H1 (cell line): ENCODE measurements at regions not wholly inside any gene's neighbourhood (a gene's known extent, or its start where the extent isn't known, plus 50 kb on each side); places are given as distances from the start of the nearest gene placed in this dataset.

ENCODE experiments used
- CTCF ChIA-PET: fragments of 300-600 bp; sonication (Branson Sonifier 250); formaldehyde crosslinking; loops from one replicate; lab custom pipeline; 2021; ENCODE audit not compliant: partially characterized antibody; lab: Charles Lee
- POLR2A ChIA-PET: fragments of 300-600 bp; sonication (Branson Sonifier 250); formaldehyde crosslinking; loops from one replicate; lab custom pipeline; 2021; ENCODE audit warnings: inconsistent platforms; ENCODE audit not compliant: partially characterized antibody; lab: Charles Lee
- DNase-seq, 2 experiments: peaks; one replicate each; pipeline versions ENCODE4 v3.0.0 to v3.0.0-alpha.2; 2010 to 2022; ENCODE audit warnings: low spot score in 2 of 2, low read depth in 1 of 2, mixed read lengths in 1 of 2
- FAIRE-seq: peaks from 2 replicates; lab custom pipeline; 2011; peaks lifted over from hg19 to GRCh38; lab: Jason Lieb, UNC
- H2AFZ ChIP-seq: 2 replicates; pipeline ENCODE4 v1.8.1; 2012; ENCODE audit warnings: low read length, inconsistent platforms
- H2AK5ac ChIP-seq: 2 replicates; pipeline ENCODE4 v1.6.1; 2013; ENCODE audit warnings: low read depth, low read length
- H2BK120ac ChIP-seq: replicated peaks from 2 replicates; pipeline ENCODE3; 2013; ENCODE audit warnings: low read depth, low read length, inconsistent platforms
- H2BK12ac ChIP-seq: 2 replicates; pipeline ENCODE4 v1.6.1; 2013; ENCODE audit warnings: low read depth, low read length
- H2BK15ac ChIP-seq: 2 replicates; pipeline ENCODE4 v1.6.1; 2013; ENCODE audit warnings: low read length
- H2BK20ac ChIP-seq: 2 replicates; pipeline ENCODE4 v1.6.1; 2013; ENCODE audit warnings: low read length
- H2BK5ac ChIP-seq: 2 replicates; pipeline ENCODE4 v1.6.1; 2013; ENCODE audit warnings: low read depth, low read length
- H3K14ac ChIP-seq: 2 replicates; pipeline ENCODE4 v1.6.1; 2013; ENCODE audit warnings: inconsistent platforms; ENCODE audit not compliant: insufficient read length
- H3K18ac ChIP-seq: 2 replicates; pipeline ENCODE4 v1.6.1; 2013; ENCODE audit warnings: low read length; ENCODE audit errors: extremely low read depth
- H3K23ac ChIP-seq: 2 replicates; pipeline ENCODE4 v1.6.1; 2013; ENCODE audit warnings: inconsistent platforms; ENCODE audit not compliant: insufficient read length
- H3K23me2 ChIP-seq: 2 replicates; pipeline ENCODE4 v1.6.1; 2013; ENCODE audit warnings: low read depth, low read length
- H3K27ac ChIP-seq: 2 replicates; pipeline ENCODE4 v1.6.1; 2011; ENCODE audit warnings: low read depth, low read length, inconsistent platforms
- H3K27me3 ChIP-seq, 4 experiments: replicated peaks in 1 of 4; 1 replicate in 1 of 4; 2 replicates in 3 of 4; pipeline versions ENCODE4 v1.6.1 to v1.8.1; 2011 to 2013; ENCODE audit warnings: low read length in 3 of 4, mild to moderate bottlenecking in 3 of 4, inconsistent platforms in 2 of 4, mixed read lengths in 2 of 4, moderate library complexity in 1 of 4; ENCODE audit not compliant: control insufficient read depth in 3 of 4, insufficient read depth in 3 of 4; ENCODE audit errors: extremely low read depth in 1 of 4
- H3K36me3 ChIP-seq, 4 experiments: 2 replicates each; pipeline versions ENCODE4 v1.6.1 to v1.8.1; 2011 to 2013; ENCODE audit warnings: mild to moderate bottlenecking in 4 of 4, low read length in 3 of 4, moderate library complexity in 2 of 4, control low read depth in 1 of 4, inconsistent platforms in 1 of 4; ENCODE audit not compliant: insufficient read depth in 4 of 4, control insufficient read depth in 2 of 4
- H3K4ac ChIP-seq: replicated peaks from 2 replicates; pipeline ENCODE3; 2013; ENCODE audit warnings: low read length, low read depth, mixed read lengths, inconsistent platforms; ENCODE audit not compliant: insufficient read length
- H3K4me1 ChIP-seq, 4 experiments: replicated peaks in 1 of 4; 1 replicate in 1 of 4; 2 replicates in 3 of 4; pipeline versions ENCODE4 v1.6.1 to v1.8.1; 2011 to 2013; ENCODE audit warnings: low read length in 3 of 4, inconsistent platforms in 2 of 4, mixed read lengths in 1 of 4; ENCODE audit not compliant: insufficient read depth in 4 of 4, control insufficient read depth in 3 of 4
- H3K4me2 ChIP-seq, 2 experiments: 2 replicates each; pipeline versions ENCODE4 v1.6.1 to v1.8.1; 2011 to 2013; ENCODE audit warnings: low read depth in 2 of 2, low read length in 2 of 2, control low read depth in 1 of 2, inconsistent platforms in 1 of 2, mild to moderate bottlenecking in 1 of 2; ENCODE audit not compliant: insufficient read depth in 1 of 2
- H3K4me3 ChIP-seq, 4 experiments: fragments of 200-600, 300-600 bp in 1 of 4; sonication (generic), shearing (Covaris generic), sonication (Bioruptor Twin) in 1 of 4; 2 replicates each; pipeline versions ENCODE4 v1.5.1 to v1.8.1; 2011 to 2016; ENCODE audit warnings: low read length in 4 of 4, low read depth in 3 of 4, control low read depth in 2 of 4, inconsistent platforms in 2 of 4, mild to moderate bottlenecking in 2 of 4, mixed read lengths in 1 of 4, moderate library complexity in 1 of 4; ENCODE audit not compliant: insufficient read depth in 2 of 4; ENCODE audit errors: extremely low read depth in 1 of 4
- H3K56ac ChIP-seq: replicated peaks from 2 replicates; pipeline ENCODE3; 2013; ENCODE audit warnings: low read depth, mild to moderate bottlenecking, mixed read lengths, low read length, inconsistent platforms; ENCODE audit not compliant: insufficient read length
- H3K79me1 ChIP-seq: 2 replicates; pipeline ENCODE4 v1.6.1; 2013; ENCODE audit warnings: low read depth, low read length, control low read depth
- H3K79me2 ChIP-seq, 2 experiments: 2 replicates each; pipeline versions ENCODE4 v1.6.1 to v1.8.1; 2012 to 2013; ENCODE audit warnings: low read length in 2 of 2, mild to moderate bottlenecking in 2 of 2, inconsistent platforms in 1 of 2; ENCODE audit not compliant: insufficient read depth in 2 of 2, control insufficient read depth in 1 of 2
- H3K9ac ChIP-seq, 4 experiments: replicated peaks in 1 of 4; 1 replicate in 1 of 4; 2 replicates in 3 of 4; pipeline versions ENCODE4 v1.6.1 to v1.8.1; 2011 to 2013; ENCODE audit warnings: low read depth in 3 of 4, low read length in 3 of 4, control low read depth in 2 of 4, mild to moderate bottlenecking in 2 of 4, moderate library complexity in 2 of 4, inconsistent platforms in 1 of 4; ENCODE audit errors: extremely low read depth in 1 of 4
- H3K9me3 ChIP-seq, 2 experiments: 2 replicates each; pipeline versions ENCODE4 v1.6.1 to v1.8.1; 2012 to 2013; ENCODE audit warnings: mild to moderate bottlenecking in 2 of 2, moderate library complexity in 2 of 2, control low read depth in 1 of 2, inconsistent platforms in 1 of 2, low read depth in 1 of 2, low read length in 1 of 2, mixed read lengths in 1 of 2; ENCODE audit not compliant: insufficient read depth in 2 of 2
- H4K20me1 ChIP-seq, 2 experiments: replicated peaks in 1 of 2; 2 replicates each; pipeline versions ENCODE3 to v1.8.1; 2011 to 2013; ENCODE audit warnings: inconsistent platforms in 2 of 2, low read length in 2 of 2, mild to moderate bottlenecking in 1 of 2; ENCODE audit not compliant: insufficient read depth in 2 of 2, control insufficient read depth in 1 of 2
- H4K5ac ChIP-seq: 2 replicates; pipeline ENCODE4 v1.6.1; 2013; ENCODE audit warnings: low read length, low read depth, mixed read lengths, inconsistent platforms; ENCODE audit not compliant: insufficient read length
- H4K8ac ChIP-seq: 2 replicates; pipeline ENCODE4 v1.8.0; 2013; ENCODE audit warnings: mild to moderate bottlenecking, moderate library complexity, low read length, inconsistent platforms; ENCODE audit not compliant: insufficient read depth; ENCODE audit errors: extremely low read depth
- H4K91ac ChIP-seq: replicated peaks from 2 replicates; pipeline ENCODE3; 2013; ENCODE audit warnings: low read length, mixed read lengths, inconsistent platforms; ENCODE audit not compliant: insufficient read length
- ATF2 ChIP-seq: IDR thresholded peaks from 2 replicates; pipeline ENCODE4 v1.6.1; 2012; ENCODE audit warnings: low read length, inconsistent platforms
- CHD2 ChIP-seq: IDR thresholded peaks from 2 replicates; pipeline ENCODE4 v1.6.1; 2012; ENCODE audit warnings: low read length, improper control_type of control experiment
- CTCF ChIP-seq, 3 experiments: IDR thresholded peaks; 1 replicate in 2 of 3; 2 replicates in 1 of 3; pipeline versions ENCODE4 v1.5.1 to v1.6.1; 2011; ENCODE audit warnings: low read length in 3 of 3, mild to moderate bottlenecking in 3 of 3, inconsistent platforms in 2 of 3, low read depth in 1 of 3, moderate library complexity in 1 of 3; ENCODE audit not compliant: insufficient read depth in 1 of 3; ENCODE audit errors: control extremely low read depth in 1 of 3
- RAD21 ChIP-seq, 2 experiments: IDR thresholded peaks in 1 of 2; conservative IDR thresholded peaks in 1 of 2; 2 replicates each; pipeline ENCODE4 v1.6.1; 2011; ENCODE audit warnings: low read depth in 2 of 2, low read length in 2 of 2, improper control_type of control experiment in 1 of 2, inconsistent platforms in 1 of 2, mild to moderate bottlenecking in 1 of 2, moderate library complexity in 1 of 2
- SIRT6 ChIP-seq: IDR thresholded peaks from one replicate; pipeline ENCODE4 v1.7.1; 2012; ENCODE audit warnings: low read length, inconsistent platforms
- TAF1 ChIP-seq: IDR thresholded peaks from 2 replicates; pipeline ENCODE4 v1.6.1; 2011; ENCODE audit warnings: mild to moderate bottlenecking, low read depth, low read length
- USF2 ChIP-seq: IDR thresholded peaks from 2 replicates; pipeline ENCODE4 v1.6.1; 2011; ENCODE audit warnings: low read length, improper control_type of control experiment
- ZNF274 ChIP-seq: IDR thresholded peaks from 2 replicates; pipeline ENCODE4 v1.7.0; 2012; ENCODE audit warnings: low read length, borderline replicate concordance; ENCODE audit errors: extremely low read depth

- Histone ChIP-seq H2AFZ (no peak overlapping the region), H4K91ac (no peak overlapping the region), H3K4me3 (no peak overlapping the region), H2BK20ac (no peak overlapping the region), H3K4me2 (no peak overlapping the region), H3K27ac (no peak overlapping the region), H4K20me1 (no peaks in the 10 kb centered on the region), H2BK5ac (no peak overlapping the region), H3K27me3 (no peaks in the 10 kb centered on the region), H3K4ac (no peak overlapping the region), H3K14ac (no peak overlapping the region), H3K18ac (no peak overlapping the region), H2BK120ac (no peak overlapping the region), H4K5ac (no peak overlapping the region), H2BK12ac (no peak overlapping the region), H3K56ac (no peak overlapping the region), H3K79me2 (no peaks in the 10 kb centered on the region), H3K9me3 (peaks cover 9 to 13% of the 10 kb centered on the region in 2 experiments; a peak in 3 of 4 replicates), H3K23me2 (no peaks in the 10 kb centered on the region), H2AK5ac (no peak overlapping the region), H2BK15ac (no peak overlapping the region), H3K9ac (no peak overlapping the region), H3K23ac (no peak overlapping the region), H4K8ac (no peak overlapping the region), H3K4me1 (no peaks in the 10 kb centered on the region), H3K36me3 (no peaks in the 10 kb centered on the region; a peak in 1 of 8 replicates), H3K79me1 (no peaks in the 10 kb centered on the region)
- ChIA-PET CTCF (interaction anchor here (0.6 to 3.1 kb wide), 9 partner anchors 12 to 556 kb away, joined by 3 to 11 read pairs (median 4); no protein-coding TSS in a partner anchor), POLR2A (interaction anchor here (0.6 to 1.1 kb wide), 2 partner anchors 16 to 182 kb away, joined by 3 read pairs; no protein-coding TSS in a partner anchor)
- DNase-seq = no peak
- peak; percentile 39 for FAIRE-seq
- 0 out of 2 replicates have a peak, but pooled peaks have one; percentile 16 for TF ChIP-seq ZNF274
- peak; percentile 47 to 53; a peak in 3 of 4 replicates for TF ChIP-seq RAD21 (IDR thresholded peaks at IDR 0.05 in 1 of 2, conservative IDR thresholded peaks at IDR 0.05 in 1 of 2; ENCODE audit: low read depth in 2 of 2, low read length in 2 of 2)
- TF ChIP-seq SIRT6 = no peak
- no peak for TF ChIP-seq ATF2
- peak in 2 of 3 experiments; percentile 13 to 51; a peak in 1 of 4 replicates for TF ChIP-seq CTCF (IDR thresholded peaks at IDR 0.05; ENCODE audit: control extremely low read depth in 1 of 3, insufficient read depth in 1 of 3, low read depth in 1 of 3, low read length in 3 of 3)
- no peak for TF ChIP-seq TAF1
- no peak for TF ChIP-seq USF2
- TF ChIP-seq CHD2 = no peak
Measured at GRCh38 chr16:51201604-51202003, 50.5 kb upstream of the SALL1 start.
